Keratinocyte (primary cell): ENCODE measurements at regions not wholly inside any gene's neighbourhood (a gene's known extent, or its start where the extent isn't known, plus 50 kb on each side); places are given as distances from the start of the nearest gene placed in this dataset.

ENCODE experiments used
- DNase-seq: peaks from one replicate; pipeline ENCODE4 v3.0.0-alpha.2; 2011; ENCODE audit warnings: low read depth, missing footprints, low spot score
- FAIRE-seq: peaks from 2 replicates; lab custom pipeline; 2011; peaks lifted over from hg19 to GRCh38; lab: Jason Lieb, UNC
- H2AFZ ChIP-seq: 2 replicates; pipeline ENCODE4 v1.6.0; 2012; ENCODE audit warnings: low read length, control low read depth, inconsistent platforms; ENCODE audit not compliant: control insufficient read depth
- H3K27ac ChIP-seq: 2 replicates; pipeline ENCODE4 v1.5.1; 2011; ENCODE audit warnings: low read length; ENCODE audit not compliant: control insufficient read depth, insufficient read depth
- H3K27me3 ChIP-seq: 3 replicates; pipeline ENCODE4 v1.6.0; 2011; ENCODE audit warnings: low read length; ENCODE audit not compliant: control insufficient read depth, insufficient read depth; ENCODE audit errors: extremely low read depth
- H3K36me3 ChIP-seq, 2 experiments: 2 replicates in 1 of 2; 3 replicates in 1 of 2; pipeline ENCODE4 v1.5.1; 2011; ENCODE audit warnings: low read length in 2 of 2, mild to moderate bottlenecking in 1 of 2; ENCODE audit not compliant: control insufficient read depth in 2 of 2, insufficient read depth in 2 of 2; ENCODE audit errors: extremely low read depth in 1 of 2
- H3K4me1 ChIP-seq: 3 replicates; pipeline ENCODE4 v1.5.1; 2011; ENCODE audit warnings: low read length; ENCODE audit not compliant: control insufficient read depth, insufficient read depth; ENCODE audit errors: extremely low read depth
- H3K4me2 ChIP-seq: 3 replicates; pipeline ENCODE4 v1.6.0; 2011; ENCODE audit warnings: low read depth, low read length; ENCODE audit not compliant: control insufficient read depth, insufficient read depth; ENCODE audit errors: extremely low read depth
- H3K4me3 ChIP-seq, 3 experiments: fragments of 200-600 bp in 1 of 3; sonication (generic) in 1 of 3; 2 replicates in 2 of 3; 3 replicates in 1 of 3; pipeline ENCODE4 v1.5.1; 2011 to 2016; ENCODE audit warnings: low read length in 3 of 3, mild to moderate bottlenecking in 3 of 3, control low read depth in 2 of 3, inconsistent platforms in 1 of 3, low read depth in 1 of 3, mixed read lengths in 1 of 3, mixed run types in 1 of 3, moderate library complexity in 1 of 3; ENCODE audit not compliant: control insufficient read depth in 2 of 3, insufficient read depth in 2 of 3; ENCODE audit errors: extremely low read depth in 1 of 3
- H3K79me2 ChIP-seq: 2 replicates; pipeline ENCODE4 v1.6.0; 2012; ENCODE audit warnings: low read length; ENCODE audit not compliant: control insufficient read depth, insufficient read depth
- H3K9ac ChIP-seq: 3 replicates; pipeline ENCODE4 v1.6.0; 2011; ENCODE audit warnings: low read length; ENCODE audit not compliant: control insufficient read depth, insufficient read depth; ENCODE audit errors: extremely low read depth
- H3K9me1 ChIP-seq: 3 replicates; pipeline ENCODE4 v1.6.0; 2011; ENCODE audit warnings: low read length; ENCODE audit not compliant: control insufficient read depth, insufficient read depth; ENCODE audit errors: extremely low read depth
- H3K9me3 ChIP-seq: 2 replicates; pipeline ENCODE4 v1.5.1; 2012; ENCODE audit warnings: low read depth, low read length; ENCODE audit not compliant: control insufficient read depth
- H4K20me1 ChIP-seq: 3 replicates; pipeline ENCODE4 v1.6.0; 2011; ENCODE audit warnings: low read length; ENCODE audit not compliant: control insufficient read depth, insufficient read depth; ENCODE audit errors: extremely low read depth
- CTCF ChIP-seq, 3 experiments: IDR thresholded peaks in 1 of 3; conservative IDR thresholded peaks in 1 of 3; optimal IDR thresholded peaks in 1 of 3; 2 replicates in 2 of 3; 3 replicates in 1 of 3; pipeline versions ENCODE3 to v1.5.1; 2011; ENCODE audit warnings: low read length in 3 of 3, mild to moderate bottlenecking in 3 of 3, moderate library complexity in 2 of 3, control low read depth in 1 of 3, inconsistent platforms in 1 of 3; ENCODE audit not compliant: insufficient read depth in 2 of 3; ENCODE audit errors: extremely low read depth in 1 of 3
- EZH2 ChIP-seq: IDR thresholded peaks from one replicate; pipeline ENCODE4 v1.6.1; 2012; ENCODE audit warnings: inconsistent platforms, mild to moderate bottlenecking, low read length, moderate library complexity
- dilution Hi-C: fragments of 300-500 bp; cut with MboI; formaldehyde crosslinking; loops from one replicate; pipeline ENCODE4 v1.7.0; 2020; ENCODE audit warnings: low sequenced_read_pairs; ENCODE audit not compliant: extremely low pct_ligation_motif_present

- H3K27me3 ChIP-seq, result no peaks in the 10 kb centered on the region
- dilution Hi-C loops, result no loop called here
- no peak overlapping the region for H3K4me2 ChIP-seq
- TF ChIP-seq CTCF (optimal IDR thresholded peaks at IDR 0.05 in 1 of 3, IDR thresholded peaks at IDR 0.05 in 1 of 3, conservative IDR thresholded peaks at IDR 0.05 in 1 of 3; ENCODE audit: extremely low read depth in 1 of 3, insufficient read depth in 2 of 3, low read length in 3 of 3), result no peak
- TF ChIP-seq EZH2, result no peak
- no peaks in the 10 kb centered on the region for H3K9me3 ChIP-seq
- H3K36me3 ChIP-seq, result no peaks in the 10 kb centered on the region
- H3K27ac ChIP-seq, result no peak overlapping the region
- no peaks in the 10 kb centered on the region for H3K79me2 ChIP-seq
- DNase-seq (no peak), FAIRE-seq (no peak)
- H3K9ac ChIP-seq, result no peak overlapping the region
- H3K4me1 ChIP-seq, result no peaks in the 10 kb centered on the region
- H3K4me3 ChIP-seq, result no peak overlapping the region
- H4K20me1 ChIP-seq, result no peaks in the 10 kb centered on the region
- H3K9me1 ChIP-seq, result no peaks in the 10 kb centered on the region
- H2AFZ ChIP-seq, result no peak overlapping the region
Measured at GRCh38 chr3:117556646-117557407, 847.2 kb downstream of the TUSC7 start.

- H3K9ac ChIP-seq, result no peak overlapping the region
- H4K20me1 ChIP-seq, result no peaks in the 10 kb centered on the region
- H3K4me2 ChIP-seq, result no peak overlapping the region
- H3K9me1 ChIP-seq, result no peaks in the 10 kb centered on the region
- dilution Hi-C loops, result no loop called here
- TF ChIP-seq CTCF (optimal IDR thresholded peaks at IDR 0.05 in 1 of 3, IDR thresholded peaks at IDR 0.05 in 1 of 3, conservative IDR thresholded peaks at IDR 0.05 in 1 of 3; ENCODE audit: extremely low read depth in 1 of 3, insufficient read depth in 2 of 3, low read length in 3 of 3) (no peak), EZH2 (no peak)
- H3K36me3 ChIP-seq, result no peaks in the 10 kb centered on the region
- no peaks in the 10 kb centered on the region for H3K79me2 ChIP-seq
- DNase-seq (no peak), FAIRE-seq (no peak)
- no peaks in the 10 kb centered on the region for H3K9me3 ChIP-seq
- no peaks in the 10 kb centered on the region for H3K27me3 ChIP-seq
- H3K4me1 ChIP-seq, result no peaks in the 10 kb centered on the region
- H2AFZ ChIP-seq, result no peak overlapping the region
- H3K27ac ChIP-seq, result no peak overlapping the region
- H3K4me3 ChIP-seq, result no peak overlapping the region
Measured at GRCh38 chr3:117557464-117558090, 848.0 kb downstream of the TUSC7 start.
